ENCODE measurements at regions not wholly inside any gene's neighbourhood (a gene's known extent, or its start where the extent isn't known, plus 50 kb on each side); places are given as distances from the start of the nearest gene placed in this dataset.

GRCh38 chr3:174336784-174337183, 522.4 kb upstream of the NAALADL2 start:
- TF ChIP-seq CTCF (IDR thresholded peaks at IDR 0.05; ENCODE audit: low read depth, low read length) (no peak), MAX (IDR thresholded peaks at IDR 0.05; ENCODE audit: low read depth, low read length) (no peak)

All from NB4 (cell line).